HG02759 (cell line): ENCODE measurements at regions not wholly inside any gene's neighbourhood (a gene's known extent, or its start where the extent isn't known, plus 50 kb on each side); places are given as distances from the start of the nearest gene placed in this dataset.
"Not testable (repeated sequence)": the region's sequence is repeated elsewhere in the genome, so short reads cannot be mapped to it uniquely, and the experiment has no call there.

Source experiments
- ATAC-seq: cut with Tn5 transposase; IDR thresholded peaks from one replicate; pipeline ENCODE4 v1.9.1; 2021; ENCODE audit warnings: mild to moderate bottlenecking, moderate library complexity; ENCODE audit not compliant: unreplicated experiment

- no peak for ATAC-seq
Observed at GRCh38 chr5:36389245-36389644, 87.5 kb upstream of the RANBP3L start.

- ATAC-seq, result no peak
Observed at GRCh38 chr5:36390640-36391039, 88.9 kb upstream of the RANBP3L start.

- ATAC-seq, result no peak
Observed at GRCh38 chr5:36392186-36392585, 90.5 kb upstream of the RANBP3L start.

GRCh38 chr5:36392818-36393217 lies 91.1 kb upstream of the RANBP3L start:
- ATAC-seq, result no peak

- ATAC-seq, result no peak
Observed at GRCh38 chr5:36393656-36394428, 92.1 kb upstream of the RANBP3L start.

- no peak for ATAC-seq
Observed at GRCh38 chr5:36395260-36395659, 93.6 kb upstream of the RANBP3L start.

- ATAC-seq, result not testable (repeated sequence)
Observed at GRCh38 chr5:36395947-36396346, 94.2 kb upstream of the RANBP3L start.

GRCh38 chr5:36396640-36397039 lies 94.9 kb upstream of the RANBP3L start:
- ATAC-seq, result no peak

- ATAC-seq, result no peak
Observed at GRCh38 chr5:36397901-36398536, 96.3 kb upstream of the RANBP3L start.

GRCh38 chr5:36402512-36402906 lies 100.8 kb upstream of the RANBP3L start:
- ATAC-seq, result no peak

GRCh38 chr5:36403632-36404311 lies 102.1 kb upstream of the RANBP3L start:
- ATAC-seq, result no peak

- ATAC-seq, result no peak
Observed at GRCh38 chr5:36406023-36406422, 104.3 kb upstream of the RANBP3L start.

- ATAC-seq, result no peak
Observed at GRCh38 chr5:36407396-36407795, 105.7 kb upstream of the RANBP3L start.

- ATAC-seq, result not testable (repeated sequence)
Observed at GRCh38 chr5:36409711-36410110, 108.0 kb upstream of the RANBP3L start.

GRCh38 chr5:36410672-36411071 lies 109.0 kb upstream of the RANBP3L start:
- not testable (repeated sequence) for ATAC-seq

GRCh38 chr5:36414869-36415282 lies 113.2 kb upstream of the RANBP3L start:
- no peak for ATAC-seq

GRCh38 chr5:36416605-36417004 lies 114.9 kb upstream of the RANBP3L start:
- no peak for ATAC-seq

- no peak for ATAC-seq
Observed at GRCh38 chr5:36417221-36417620, 115.5 kb upstream of the RANBP3L start.

- no peak for ATAC-seq
Observed at GRCh38 chr5:36417668-36418067, 116.0 kb upstream of the RANBP3L start.

- no peak for ATAC-seq
Observed at GRCh38 chr5:36418152-36418979, 116.7 kb upstream of the RANBP3L start.

GRCh38 chr5:36421256-36421655 lies 119.6 kb upstream of the RANBP3L start:
- ATAC-seq, result no peak
